HT1080 (cell line): ENCODE measurements at regions not wholly inside any gene's neighbourhood (a gene's known extent, or its start where the extent isn't known, plus 50 kb on each side); places are given as distances from the start of the nearest gene placed in this dataset.
"Not testable (repeated sequence)": the region's sequence is repeated elsewhere in the genome, so short reads cannot be mapped to it uniquely, and the experiment has no call there.

Source experiments
- DNase-seq: peaks from one replicate; pipeline ENCODE4 v3.0.0-alpha.2; 2015; ENCODE audit warnings: low read depth

DNA sequence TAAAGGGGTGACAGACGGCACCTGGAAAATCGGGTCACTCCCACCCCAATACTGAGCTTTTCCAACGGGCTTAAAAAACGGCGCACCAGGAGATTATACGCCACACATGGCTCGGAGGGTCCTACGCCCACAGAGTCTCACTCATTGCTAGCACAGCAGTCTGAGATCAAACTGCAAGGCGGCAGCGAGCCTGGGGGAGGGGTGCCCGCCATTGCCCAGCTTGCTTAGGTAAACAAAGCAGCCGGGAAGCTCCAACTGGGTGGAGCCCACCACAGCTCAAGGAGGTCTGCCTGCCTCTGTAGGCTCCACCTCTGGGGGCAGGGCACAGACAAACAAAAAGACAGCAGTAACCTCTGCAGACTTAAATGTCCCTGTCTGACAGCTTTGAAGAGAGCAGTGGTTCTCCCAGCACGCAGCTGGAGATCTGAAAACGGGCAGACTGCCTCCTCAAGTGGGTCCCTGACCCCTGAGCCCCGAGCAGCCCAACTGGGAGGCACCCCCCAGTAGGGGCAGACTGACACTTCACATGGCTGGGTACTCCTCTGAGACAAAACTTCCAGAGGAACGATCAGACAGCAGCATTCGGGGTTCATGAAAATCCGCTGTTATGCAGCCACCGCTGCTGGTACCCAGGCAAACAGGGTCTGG is 162.8 kb upstream of the GJE1 start:
- not testable (repeated sequence) for DNase-seq

DNA sequence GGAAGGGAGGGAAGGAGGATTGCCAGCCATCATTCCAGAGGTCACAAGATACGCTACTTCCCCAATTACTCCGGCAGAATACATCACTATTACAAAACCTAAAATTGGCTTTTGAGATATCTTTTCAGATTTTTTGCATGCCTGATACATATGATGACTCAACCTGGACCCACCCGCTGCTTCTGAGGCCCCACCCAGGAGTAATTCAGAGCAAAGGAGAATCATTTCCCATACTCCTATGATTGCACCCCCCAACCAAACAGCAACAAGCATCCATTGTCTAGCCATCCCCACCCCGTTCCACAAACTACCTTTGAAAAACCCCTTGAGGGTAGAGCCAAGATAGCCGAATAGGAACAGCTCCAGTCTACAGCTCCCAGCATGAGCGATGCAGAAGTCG is 163.5 kb upstream of the GJE1 start:
- peak; percentile 77 for DNase-seq

DNA sequence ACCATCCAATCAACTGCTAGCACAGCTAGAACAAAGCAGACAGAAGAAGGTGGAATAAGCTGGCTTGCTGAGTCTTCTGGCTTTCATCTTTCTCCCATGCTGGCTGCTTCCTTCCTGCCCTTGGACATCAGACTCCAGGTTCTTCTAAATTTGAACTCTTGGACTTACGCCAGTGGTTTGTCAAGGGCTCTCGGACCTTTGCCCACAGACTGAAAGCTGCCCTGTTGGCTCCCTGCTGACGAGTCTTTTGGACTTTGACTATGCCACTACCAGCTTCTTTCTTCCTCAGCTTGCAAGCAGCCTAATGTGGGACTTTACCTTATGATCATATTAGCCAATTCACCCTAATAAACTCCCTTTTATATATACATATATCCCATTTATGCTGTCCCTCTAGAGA is 164.1 kb upstream of the GJE1 start:
- DNase-seq: no peak

DNA sequence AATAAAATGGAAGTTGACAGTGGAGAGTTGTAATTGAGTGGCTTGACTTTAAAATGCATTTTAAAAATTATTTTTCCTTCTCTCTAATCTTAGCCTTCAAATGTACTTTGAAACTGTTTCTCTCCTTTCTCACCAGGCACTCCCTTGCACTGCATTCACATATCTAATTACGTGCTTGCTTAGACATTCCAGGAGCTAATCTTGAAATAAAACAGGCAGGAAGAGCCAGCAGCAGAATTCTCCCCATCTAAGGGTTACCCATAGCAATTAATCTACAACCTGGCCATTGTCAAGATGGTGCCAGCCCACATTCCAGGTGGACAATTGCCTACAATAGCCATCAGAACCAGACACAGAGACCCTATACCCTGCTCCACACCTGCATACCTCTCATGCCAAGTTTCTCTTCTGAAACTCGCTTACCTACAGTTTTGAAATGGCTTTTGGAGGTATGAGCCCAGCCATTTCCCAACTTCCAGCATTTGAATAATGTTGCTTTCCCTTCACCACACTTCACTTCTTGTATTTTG is 167.6 kb upstream of the GJE1 start:
- DNase-seq: no peak

DNA sequence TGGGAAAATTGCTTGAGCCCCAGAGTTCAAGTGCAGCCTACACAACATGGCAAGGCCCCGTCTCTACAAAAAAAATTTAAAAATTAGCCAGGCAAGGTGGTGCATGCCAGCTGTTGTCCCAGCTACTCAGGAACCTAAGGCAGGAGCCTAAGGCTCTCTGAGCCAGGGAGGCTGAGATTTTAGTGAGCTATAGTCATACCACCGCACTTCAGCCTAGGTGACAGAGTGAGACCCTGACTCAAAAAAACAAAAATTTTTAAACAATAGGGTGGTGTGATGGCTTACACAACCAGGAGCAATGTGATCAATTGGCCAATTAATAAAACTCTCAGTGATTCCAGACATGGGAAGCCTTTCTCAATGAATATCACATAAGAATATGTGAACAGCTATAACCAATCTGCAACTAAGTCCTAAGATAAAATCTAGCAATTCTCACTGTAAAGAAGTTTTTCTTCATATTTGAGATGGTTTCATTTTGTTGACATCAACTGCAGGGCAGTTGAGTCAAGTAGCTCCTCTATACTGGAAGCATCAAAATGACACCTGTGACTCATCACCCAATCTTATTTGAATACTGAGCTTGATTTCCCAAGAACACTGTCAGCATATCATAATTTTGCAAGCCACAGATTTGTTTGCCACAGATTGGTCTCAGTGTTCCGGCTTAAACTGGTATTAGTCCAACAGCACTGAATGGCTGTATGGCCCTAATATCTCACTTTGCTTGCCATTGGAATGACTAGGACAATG is 169.0 kb upstream of the GJE1 start:
- peak; percentile 9 for DNase-seq

DNA sequence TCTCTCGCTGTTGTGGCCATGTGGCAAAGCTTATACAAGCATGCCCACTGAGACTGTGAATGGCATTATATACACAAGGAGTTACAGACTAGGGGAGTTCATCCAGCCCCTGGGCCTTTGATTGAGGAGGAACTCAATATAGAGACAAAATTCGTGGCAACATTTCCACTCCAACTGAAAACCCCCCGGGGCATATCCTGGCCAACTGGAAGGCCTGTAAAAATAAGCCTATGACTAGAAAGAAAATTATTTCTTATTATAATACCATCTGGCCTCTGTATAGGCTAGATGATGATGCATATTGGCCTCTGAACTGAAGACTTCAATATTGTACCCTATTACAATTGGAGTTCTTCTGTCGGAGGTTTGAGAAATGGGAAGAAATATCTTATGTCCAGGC is 175.5 kb upstream of the GJE1 start:
- no peak for DNase-seq

DNA sequence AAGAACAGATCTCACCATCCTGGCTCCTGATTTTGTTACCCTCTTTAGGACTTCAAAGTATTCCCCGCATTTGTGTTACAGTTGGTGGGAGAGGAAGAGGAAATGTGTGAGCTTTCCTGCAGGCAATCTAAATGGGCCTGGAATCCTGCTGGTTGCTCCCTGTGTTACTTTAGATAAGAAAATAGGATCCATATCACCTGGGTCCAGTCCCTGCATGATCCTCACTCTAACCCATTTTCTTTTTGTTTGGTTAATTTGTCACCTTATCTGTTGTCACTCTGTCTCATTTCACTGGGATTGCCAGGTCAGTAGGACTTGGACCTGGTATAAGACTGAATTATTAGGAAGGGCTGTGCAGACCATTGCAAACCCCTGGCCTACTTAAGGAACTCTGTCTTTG is 175.9 kb upstream of the GJE1 start:
- no peak for DNase-seq

DNA sequence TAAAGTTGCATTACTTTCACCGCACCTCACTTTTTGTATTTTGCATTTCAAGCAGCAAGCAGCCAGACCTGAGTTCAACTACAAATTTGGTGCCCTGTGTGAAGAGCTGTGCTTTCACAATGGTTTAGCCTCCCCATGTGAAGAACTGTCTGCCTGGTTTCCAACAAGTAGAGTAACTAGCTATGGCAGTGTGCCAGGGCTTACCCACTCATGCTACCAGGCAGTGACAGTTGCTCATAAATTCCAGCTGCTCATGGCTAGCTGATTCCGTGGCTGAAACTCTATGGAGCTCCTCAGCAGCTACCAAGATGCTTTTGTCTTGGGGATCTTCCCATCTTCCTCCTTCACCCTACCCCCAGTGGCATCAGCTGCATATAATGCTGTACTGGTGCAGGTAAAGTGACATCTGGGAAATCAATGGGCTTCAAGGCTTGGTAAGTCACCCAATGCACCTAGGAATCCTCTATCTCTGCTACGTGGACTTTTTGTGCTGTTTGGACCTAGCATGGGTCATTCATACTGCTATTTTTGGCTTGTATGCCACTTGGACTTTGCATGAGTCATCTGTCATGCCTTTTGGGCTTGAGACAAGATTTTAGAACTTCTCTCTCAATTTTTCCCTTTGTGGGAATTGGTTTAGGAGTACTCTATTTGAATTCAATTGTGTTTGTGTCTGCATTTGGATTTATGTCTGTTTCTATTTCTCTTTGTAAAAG is 176.5 kb upstream of the GJE1 start:
- DNase-seq: peak; percentile 16

DNA sequence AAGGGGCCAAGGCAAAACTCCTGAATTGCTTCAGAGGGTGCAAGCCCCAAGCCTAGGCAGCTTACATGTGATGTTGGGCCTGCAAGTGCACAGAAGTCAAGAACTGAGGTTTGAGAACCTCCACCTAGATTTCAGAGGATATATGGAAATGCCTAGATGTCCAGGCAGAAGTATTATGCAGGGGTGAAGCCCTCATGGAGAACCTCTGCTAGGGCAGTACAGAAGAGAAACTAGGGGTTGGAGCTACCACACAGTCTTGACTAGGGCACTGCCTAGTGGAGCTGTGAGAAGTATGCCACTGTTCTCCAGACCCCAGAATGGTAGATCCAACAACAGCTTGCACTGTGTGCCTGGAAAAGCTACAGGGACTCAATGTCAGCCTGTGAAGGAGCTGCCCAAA is 179.7 kb upstream of the GJE1 start:
- no peak for DNase-seq

DNA sequence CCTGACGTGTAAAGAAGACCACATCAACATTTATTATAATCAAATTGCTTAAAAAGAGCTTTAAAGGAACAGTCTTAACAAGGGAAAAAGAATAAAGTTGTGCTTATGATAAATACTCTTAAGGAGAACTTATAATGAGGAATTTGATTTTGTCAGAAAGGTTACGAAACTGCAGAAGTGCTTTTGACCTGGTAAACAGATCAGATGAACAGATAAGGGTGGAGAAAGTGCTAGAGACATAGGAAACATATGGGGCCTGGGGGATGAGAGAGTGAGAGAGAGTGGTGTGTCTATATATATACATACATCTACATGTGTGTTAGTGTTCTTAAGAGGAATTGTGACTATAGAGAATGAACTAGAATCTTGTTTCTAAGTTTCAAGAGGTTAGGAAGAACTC is 186.2 kb upstream of the GJE1 start:
- no peak for DNase-seq

DNA sequence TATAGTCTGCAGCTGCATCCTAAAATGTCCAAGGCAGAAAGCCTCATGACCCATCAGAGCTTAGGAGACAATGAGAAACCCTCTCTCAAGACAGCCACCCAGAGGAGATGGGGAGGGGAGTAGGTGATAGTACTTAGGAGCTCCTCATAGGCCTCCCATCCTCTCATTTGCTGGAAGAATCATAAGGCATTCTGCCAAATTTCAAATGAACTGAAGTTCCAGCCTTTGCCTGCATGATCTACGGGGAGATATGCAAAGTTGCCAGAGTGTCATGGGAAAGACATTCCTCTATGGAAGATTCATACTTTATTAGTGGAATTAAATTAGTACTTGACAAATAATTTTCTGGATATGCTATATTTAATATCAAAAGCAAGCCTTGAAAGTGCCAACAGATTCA is 194.1 kb upstream of the GJE1 start:
- DNase-seq: no peak

DNA sequence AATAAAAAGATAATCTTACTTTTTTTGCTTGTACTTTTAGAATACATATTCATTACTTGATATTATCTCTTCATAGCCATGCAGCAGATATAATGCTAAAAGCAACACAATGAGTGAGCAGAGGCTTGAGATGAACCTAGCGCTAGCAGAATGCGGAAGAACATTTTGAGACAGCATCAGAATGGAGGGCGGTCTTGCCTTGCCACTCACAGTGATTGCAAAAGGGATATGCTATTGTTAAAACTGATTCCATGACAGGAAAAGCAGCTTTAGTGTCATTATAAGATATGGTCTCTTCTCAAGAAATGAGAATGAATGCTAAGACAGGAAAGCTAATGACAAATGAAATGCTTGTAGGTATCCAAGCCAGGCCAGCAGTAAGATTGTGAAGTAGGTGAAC is 200.0 kb upstream of the GJE1 start:
- no peak for DNase-seq

DNA sequence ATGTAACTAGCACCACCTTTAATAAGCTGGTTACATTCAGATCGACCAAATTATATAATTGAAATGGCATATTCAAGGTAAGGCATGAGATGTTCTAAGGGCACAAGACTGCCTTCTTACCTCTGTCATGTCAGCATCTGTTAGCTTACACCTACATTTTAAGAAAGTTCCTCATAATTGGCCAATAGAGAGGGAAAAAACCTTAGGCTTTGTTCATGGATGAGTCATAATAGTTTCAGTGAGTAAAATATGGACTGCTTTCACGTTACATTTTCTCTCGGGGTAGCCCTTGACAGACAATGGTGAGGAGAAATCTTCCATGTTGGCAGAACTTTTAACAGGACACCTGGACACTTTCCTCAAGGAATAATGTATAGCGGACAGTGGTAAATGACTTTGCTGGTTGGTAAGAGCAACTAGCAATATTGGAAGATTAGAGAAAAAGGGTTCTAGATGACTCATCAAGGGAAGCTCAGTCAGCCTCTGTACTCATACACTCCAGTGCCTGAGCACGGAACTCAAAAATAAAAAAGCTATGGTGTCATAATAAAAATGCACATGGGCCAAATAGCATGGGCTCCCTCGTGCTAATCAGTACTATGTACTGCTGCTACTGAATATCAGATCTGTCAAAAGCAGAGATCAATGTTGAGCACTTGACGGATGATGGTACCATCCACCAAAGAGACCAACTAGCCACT is 206.4 kb upstream of the GJE1 start:
- peak; percentile 51 for DNase-seq

DNA sequence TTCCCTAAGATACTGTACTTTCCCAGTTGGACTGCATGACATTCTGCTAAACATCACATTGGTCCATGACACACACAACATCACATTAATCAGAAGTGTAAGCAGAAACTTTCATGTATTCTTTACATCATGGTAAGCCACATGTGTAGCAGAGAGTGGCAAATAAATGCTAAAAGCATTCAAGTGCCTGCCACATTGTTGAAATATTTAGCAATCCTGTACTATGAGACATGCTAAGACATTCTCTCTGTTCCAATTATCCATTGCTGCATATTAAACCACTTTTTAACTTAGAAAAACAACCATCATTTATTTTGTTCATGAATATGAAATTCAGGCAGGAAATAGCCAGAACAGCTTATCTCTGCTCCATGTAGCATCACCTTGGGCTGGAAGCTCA is 207.7 kb upstream of the GJE1 start:
- DNase-seq: no peak

DNA sequence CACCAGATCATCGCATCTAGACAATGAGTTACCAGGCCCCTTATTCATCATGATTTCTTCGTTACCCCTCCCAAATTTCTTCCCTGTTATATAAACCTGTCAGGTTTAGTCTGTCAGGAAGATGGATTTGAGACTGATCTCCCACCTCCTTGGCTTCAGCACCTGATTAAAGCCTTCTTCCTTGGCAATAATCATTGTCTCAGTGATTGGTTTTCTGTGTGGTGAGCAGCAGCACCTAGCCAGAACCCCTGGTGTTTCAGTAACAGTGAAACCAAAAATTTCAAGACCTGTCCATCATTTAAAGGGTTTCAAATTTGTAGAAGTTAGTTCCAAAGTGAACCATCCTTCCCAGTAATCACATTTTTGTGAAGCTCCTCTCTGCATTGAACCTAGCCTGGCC is 209.8 kb upstream of the GJE1 start:
- no peak for DNase-seq

DNA sequence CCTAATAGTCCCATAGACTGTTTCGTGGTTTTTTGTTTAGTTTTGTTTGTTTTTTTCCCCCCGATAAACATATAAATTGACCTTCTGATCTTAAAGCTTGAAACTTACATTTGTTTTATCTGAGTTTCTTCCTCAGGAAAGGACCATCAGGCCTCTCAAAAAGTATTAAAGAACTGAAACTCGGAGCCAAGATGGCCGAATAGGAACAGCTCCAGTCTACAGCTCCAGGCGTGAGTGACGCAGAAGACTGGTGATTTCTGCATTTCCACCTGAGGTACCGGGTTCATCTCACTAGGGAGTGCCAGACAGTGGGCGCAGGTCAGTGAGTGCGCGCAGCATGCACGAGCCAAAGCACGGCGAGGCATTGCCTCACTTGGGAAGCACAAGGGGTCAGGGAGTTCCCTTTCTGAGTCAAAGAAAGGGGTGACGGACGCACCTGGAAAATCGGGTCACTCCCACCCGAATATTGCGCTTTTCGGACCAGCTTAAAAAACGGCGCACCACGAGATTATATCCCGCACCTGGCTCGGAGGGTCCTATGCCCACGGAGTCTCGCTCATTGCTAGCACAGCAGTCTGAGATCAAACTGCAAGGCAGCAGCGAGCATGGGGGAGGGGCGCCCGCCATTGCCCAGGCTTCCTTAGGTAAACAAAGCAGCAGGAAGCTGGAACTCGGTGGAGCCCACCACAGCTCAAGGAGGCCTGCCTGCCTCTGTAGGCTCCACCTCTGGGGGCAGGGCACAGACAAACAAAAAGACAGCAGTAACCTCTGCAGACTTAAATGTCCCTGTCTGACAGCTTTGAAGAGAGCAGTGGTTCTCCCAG is 215.8 kb upstream of the GJE1 start:
- DNase-seq: not testable (repeated sequence)

DNA sequence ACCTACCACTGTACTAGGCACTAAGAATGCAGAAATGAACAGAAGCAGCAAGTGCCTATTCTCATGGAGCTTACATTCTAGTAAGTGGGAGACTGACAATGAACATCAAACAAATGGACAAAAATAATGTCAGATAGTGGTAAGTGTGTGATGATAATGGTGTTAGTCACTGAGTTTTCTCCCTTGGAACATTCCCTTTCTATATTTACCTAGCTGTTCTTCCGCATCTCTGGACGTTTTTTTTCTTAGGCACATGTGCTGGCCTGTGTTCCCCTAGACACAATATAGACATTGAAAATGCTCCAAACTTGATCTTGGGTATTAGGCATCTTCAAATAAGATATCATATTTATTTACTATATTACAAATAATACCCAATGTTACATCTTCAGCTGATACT is 218.1 kb upstream of the GJE1 start:
- DNase-seq: peak; percentile 2

DNA sequence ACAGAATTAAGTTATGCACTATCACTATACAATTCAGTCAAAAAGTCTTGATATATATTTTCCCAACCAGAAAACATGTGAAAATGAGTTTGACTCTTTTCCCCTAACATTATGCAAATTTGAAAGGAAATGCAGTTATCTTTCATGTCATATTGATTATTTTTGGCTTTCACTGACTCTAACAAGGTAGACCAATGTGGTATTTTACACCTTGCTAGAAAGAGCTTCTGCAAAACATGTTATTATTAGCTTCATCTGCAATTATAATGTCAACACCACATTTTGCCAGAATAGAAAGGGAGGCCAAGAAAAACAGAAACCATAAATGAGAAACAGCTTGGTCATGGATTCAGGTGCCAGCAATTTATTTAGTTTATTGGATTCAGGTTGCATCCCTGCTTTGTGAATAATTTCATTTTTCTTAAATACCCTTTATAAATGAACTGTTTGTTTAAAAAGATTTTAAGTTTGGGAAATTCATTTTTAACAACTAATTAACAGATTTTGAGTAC is 226.1 kb upstream of the GJE1 start:
- DNase-seq: no peak

DNA sequence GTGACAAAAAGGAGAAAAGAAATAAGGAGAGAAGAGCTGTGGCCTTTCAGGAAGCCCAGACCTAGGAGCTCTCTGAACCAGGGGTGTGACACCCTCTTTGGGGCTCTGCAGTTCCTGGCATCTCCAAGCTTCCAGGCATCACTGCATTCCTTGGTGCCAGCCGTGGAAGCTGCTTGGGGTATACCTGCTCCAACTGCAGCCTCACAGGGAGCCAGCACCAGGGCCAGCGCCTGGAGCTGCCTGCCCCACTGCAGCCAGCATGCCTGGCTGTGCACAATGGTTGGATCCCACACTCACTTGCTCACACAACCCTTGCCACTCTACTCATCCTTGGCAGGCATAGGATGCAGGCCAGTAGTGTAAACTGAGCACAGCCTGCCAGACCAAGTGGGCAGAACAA is 242.1 kb upstream of the GJE1 start:
- DNase-seq: no peak

DNA sequence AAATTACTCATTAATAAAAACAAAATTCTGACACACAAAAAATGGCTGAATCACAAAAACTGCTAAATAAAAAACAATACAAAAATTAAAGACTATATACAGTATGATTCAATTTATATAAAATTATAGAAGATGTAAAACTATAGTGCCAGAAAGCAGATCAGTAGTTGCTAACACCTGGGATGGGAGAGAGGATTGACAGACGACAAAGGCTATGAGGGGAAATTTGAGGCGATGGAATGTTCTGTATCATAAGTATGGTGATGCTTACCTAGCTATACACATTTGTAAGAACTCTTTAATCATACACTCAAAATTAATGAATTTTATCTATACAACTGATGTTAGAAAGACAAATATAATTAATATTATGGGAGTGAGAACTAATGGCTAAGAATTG is 247.9 kb upstream of the GJE1 start:
- DNase-seq: no peak

DNA sequence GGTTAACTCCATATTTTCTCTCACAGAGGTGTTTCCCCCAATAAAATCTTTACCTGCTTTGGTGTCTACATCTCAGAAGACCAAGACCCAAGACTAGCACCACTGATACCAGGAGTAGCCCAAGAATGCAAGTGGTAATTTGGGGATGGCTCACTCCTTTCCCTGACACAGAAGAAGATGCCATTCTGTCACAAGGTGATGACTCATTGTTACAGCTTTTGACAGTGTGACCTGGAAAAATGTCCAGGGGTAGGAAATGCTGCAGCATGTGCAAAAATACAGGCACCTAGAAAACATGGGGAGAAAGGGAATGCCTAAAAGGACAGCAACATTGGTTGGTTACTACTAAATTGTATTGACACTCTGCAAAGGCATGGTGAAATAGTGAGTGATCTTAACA is 254.0 kb upstream of the GJE1 start:
- peak; percentile 21 for DNase-seq
